Stomach smooth muscle (tissue), 2 donors: ENCODE measurements at regions not wholly inside any gene's neighbourhood (a gene's known extent, or its start where the extent isn't known, plus 50 kb on each side); places are given as distances from the start of the nearest gene placed in this dataset.

Experiments used
- H3K27ac ChIP-seq: one replicate; pipeline ENCODE4 v1.7.0; 2013; ENCODE audit warnings: mild to moderate bottlenecking, low read length, inconsistent platforms
- H3K27me3 ChIP-seq, 2 donors: one replicate each; pipeline ENCODE4 v1.7.0; 2013; ENCODE audit warnings: low read length in 2 of 2; ENCODE audit not compliant: insufficient read depth in 2 of 2, control insufficient read depth in 1 of 2
- H3K36me3 ChIP-seq, 2 donors: one replicate each; pipeline ENCODE4 v1.7.0; 2013; ENCODE audit warnings: low read length in 2 of 2; ENCODE audit not compliant: control insufficient read depth in 2 of 2, insufficient read depth in 2 of 2
- H3K4me1 ChIP-seq: one replicate; pipeline ENCODE4 v1.7.0; 2013; ENCODE audit warnings: low read length; ENCODE audit not compliant: control insufficient read depth, insufficient read depth
- H3K4me3 ChIP-seq, 2 donors: one replicate each; pipeline ENCODE4 v1.7.0; 2013; ENCODE audit warnings: low read length in 2 of 2
- H3K9ac ChIP-seq, 2 donors: one replicate each; pipeline ENCODE4 v1.7.0; 2013; ENCODE audit warnings: low read length in 2 of 2, mild to moderate bottlenecking in 1 of 2
- H3K9me3 ChIP-seq, 2 donors: one replicate each; pipeline ENCODE4 v1.7.0; 2013; ENCODE audit warnings: low read length in 2 of 2; ENCODE audit not compliant: control insufficient read depth in 2 of 2
- donor health status: healthy.
- donor health status: Pancreatic carcinoma.

- Histone ChIP-seq H3K36me3 (no peaks in the 10 kb centered on the region), H3K4me1 (no peaks in the 10 kb centered on the region), H3K9ac (no peak overlapping the region), H3K27ac (no peak overlapping the region), H3K9me3 (no peaks in the 10 kb centered on the region), H3K27me3 (no peaks in the 10 kb centered on the region), H3K4me3 (no peak overlapping the region)
These were observed 467.4 kb downstream of the EPHA5 start for GRCh38 chr4:65202853-65203236.

- Histone ChIP-seq H3K4me3 (no peak overlapping the region), H3K27me3 (no peaks in the 10 kb centered on the region), H3K27ac (no peak overlapping the region), H3K36me3 (no peaks in the 10 kb centered on the region), H3K9me3 (no peaks in the 10 kb centered on the region), H3K4me1 (no peaks in the 10 kb centered on the region), H3K9ac (no peak overlapping the region)
These were observed 468.0 kb downstream of the EPHA5 start for GRCh38 chr4:65202165-65202852.

GRCh38 chr4:65195666-65196065 lies 474.6 kb downstream of the EPHA5 start:
- peaks cover 3% of the 10 kb centered on the region in 2 donors for H3K9me3 ChIP-seq
- H3K9ac ChIP-seq, result no peak overlapping the region
- H3K27me3 ChIP-seq, result no peaks in the 10 kb centered on the region
- H3K4me1 ChIP-seq, result no peaks in the 10 kb centered on the region
- no peak overlapping the region for H3K27ac ChIP-seq
- no peaks in the 10 kb centered on the region for H3K36me3 ChIP-seq
- H3K4me3 ChIP-seq, result no peak overlapping the region

GRCh38 chr4:65195002-65195401 lies 475.3 kb downstream of the EPHA5 start:
- Histone ChIP-seq H3K27me3 (no peaks in the 10 kb centered on the region), H3K4me3 (no peak overlapping the region), H3K4me1 (no peaks in the 10 kb centered on the region), H3K27ac (no peak overlapping the region), H3K9me3 (peaks cover 3% of the 10 kb centered on the region in 2 donors), H3K36me3 (no peaks in the 10 kb centered on the region), H3K9ac (no peak overlapping the region)

- Histone ChIP-seq H3K27me3 (no peaks in the 10 kb centered on the region), H3K9ac (no peak overlapping the region), H3K4me3 (no peak overlapping the region), H3K4me1 (no peaks in the 10 kb centered on the region), H3K27ac (no peak overlapping the region), H3K9me3 (peaks cover 3% of the 10 kb centered on the region in 2 donors), H3K36me3 (no peaks in the 10 kb centered on the region)
These were observed 476.3 kb downstream of the EPHA5 start for GRCh38 chr4:65193985-65194384.

- H3K27ac ChIP-seq, result no peak overlapping the region
- H3K9ac ChIP-seq, result no peak overlapping the region
- H3K4me3 ChIP-seq, result no peak overlapping the region
- H3K27me3 ChIP-seq, result no peaks in the 10 kb centered on the region
- peaks cover 3% of the 10 kb centered on the region in 2 donors for H3K9me3 ChIP-seq
- no peaks in the 10 kb centered on the region for H3K36me3 ChIP-seq
- H3K4me1 ChIP-seq, result no peaks in the 10 kb centered on the region
These were observed 479.5 kb downstream of the EPHA5 start for GRCh38 chr4:65190780-65191179.

- H3K4me3 ChIP-seq, result no peak overlapping the region
- no peaks in the 10 kb centered on the region for H3K9me3 ChIP-seq
- no peaks in the 10 kb centered on the region for H3K27me3 ChIP-seq
- H3K36me3 ChIP-seq, result no peaks in the 10 kb centered on the region
- H3K27ac ChIP-seq, result no peak overlapping the region
- H3K4me1 ChIP-seq, result no peaks in the 10 kb centered on the region
- H3K9ac ChIP-seq, result no peak overlapping the region
These were observed 494.7 kb downstream of the EPHA5 start for GRCh38 chr4:65175585-65175984.

- H3K9ac ChIP-seq, result no peak overlapping the region
- H3K27me3 ChIP-seq, result no peaks in the 10 kb centered on the region
- no peak overlapping the region for H3K4me3 ChIP-seq
- H3K36me3 ChIP-seq, result no peaks in the 10 kb centered on the region
- no peaks in the 10 kb centered on the region for H3K4me1 ChIP-seq
- no peak overlapping the region for H3K27ac ChIP-seq
- H3K9me3 ChIP-seq, result no peaks in the 10 kb centered on the region
These were observed 499.3 kb downstream of the EPHA5 start for GRCh38 chr4:65170768-65171514.

- no peak overlapping the region for H3K9ac ChIP-seq
- no peaks in the 10 kb centered on the region for H3K9me3 ChIP-seq
- no peaks in the 10 kb centered on the region for H3K27me3 ChIP-seq
- H3K4me3 ChIP-seq, result no peak overlapping the region
- H3K27ac ChIP-seq, result no peak overlapping the region
- no peaks in the 10 kb centered on the region for H3K36me3 ChIP-seq
- no peaks in the 10 kb centered on the region for H3K4me1 ChIP-seq
These were observed 502.6 kb downstream of the EPHA5 start for GRCh38 chr4:65167719-65168118.

- H3K27ac ChIP-seq, result no peak overlapping the region
- no peak overlapping the region for H3K4me3 ChIP-seq
- no peaks in the 10 kb centered on the region for H3K4me1 ChIP-seq
- no peaks in the 10 kb centered on the region for H3K36me3 ChIP-seq
- no peak overlapping the region for H3K9ac ChIP-seq
- H3K9me3 ChIP-seq, result no peaks in the 10 kb centered on the region
- H3K27me3 ChIP-seq, result no peaks in the 10 kb centered on the region
These were observed 518.1 kb downstream of the EPHA5 start for GRCh38 chr4:65152205-65152604.

- H3K4me1 ChIP-seq, result no peaks in the 10 kb centered on the region
- no peak overlapping the region for H3K9ac ChIP-seq
- no peaks in the 10 kb centered on the region for H3K36me3 ChIP-seq
- no peaks in the 10 kb centered on the region for H3K9me3 ChIP-seq
- no peak overlapping the region for H3K4me3 ChIP-seq
- H3K27me3 ChIP-seq, result no peaks in the 10 kb centered on the region
- no peak overlapping the region for H3K27ac ChIP-seq
These were observed 530.3 kb downstream of the EPHA5 start for GRCh38 chr4:65139998-65140397.
